ENCODE measurements at regions not wholly inside any gene's neighbourhood (a gene's known extent, or its start where the extent isn't known, plus 50 kb on each side); places are given as distances from the start of the nearest gene placed in this dataset.

DNA sequence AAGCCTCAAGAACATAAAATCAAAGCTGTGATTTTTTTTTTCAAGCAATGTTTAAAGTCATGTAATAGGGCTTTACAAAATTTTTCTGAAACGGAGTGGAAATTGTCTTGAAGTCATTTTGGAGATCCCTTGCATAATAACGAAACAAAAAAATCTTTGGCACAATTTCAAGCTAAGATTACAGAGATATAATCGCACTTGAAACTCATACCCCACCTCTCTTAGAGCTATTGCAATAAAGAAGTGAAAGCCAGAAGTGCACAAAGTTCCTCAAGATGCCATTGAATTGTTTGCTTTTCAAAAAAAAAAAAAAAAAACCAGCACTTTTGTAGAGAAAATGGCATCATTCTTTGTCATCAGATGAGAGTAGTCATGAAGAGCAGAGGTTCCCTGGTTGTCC lies 152.3 kb downstream of the PAX3 start:
- DNase-seq (ENCODE audit: low spot score) = no peak

DNA sequence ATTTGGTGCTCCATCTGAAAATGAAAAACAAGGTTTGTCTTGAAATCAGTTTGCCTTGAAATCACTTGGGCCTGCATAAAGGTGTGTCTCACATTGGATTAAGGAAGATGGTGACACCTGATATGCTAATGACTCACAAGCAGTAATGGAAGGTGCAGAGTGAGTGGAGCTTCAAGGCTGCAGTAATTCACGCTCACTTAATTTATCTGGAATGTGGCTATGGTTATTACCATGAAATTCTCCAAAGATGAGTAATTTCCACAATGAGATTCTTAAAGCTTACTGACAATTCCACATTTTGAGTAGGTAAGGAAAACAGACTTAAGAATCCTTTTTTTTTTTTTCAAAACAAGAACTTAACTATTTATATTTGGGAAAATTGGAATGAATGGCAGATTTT lies 156.8 kb downstream of the PAX3 start:
- DNase-seq (ENCODE audit: low spot score) = peak; percentile 34

DNA sequence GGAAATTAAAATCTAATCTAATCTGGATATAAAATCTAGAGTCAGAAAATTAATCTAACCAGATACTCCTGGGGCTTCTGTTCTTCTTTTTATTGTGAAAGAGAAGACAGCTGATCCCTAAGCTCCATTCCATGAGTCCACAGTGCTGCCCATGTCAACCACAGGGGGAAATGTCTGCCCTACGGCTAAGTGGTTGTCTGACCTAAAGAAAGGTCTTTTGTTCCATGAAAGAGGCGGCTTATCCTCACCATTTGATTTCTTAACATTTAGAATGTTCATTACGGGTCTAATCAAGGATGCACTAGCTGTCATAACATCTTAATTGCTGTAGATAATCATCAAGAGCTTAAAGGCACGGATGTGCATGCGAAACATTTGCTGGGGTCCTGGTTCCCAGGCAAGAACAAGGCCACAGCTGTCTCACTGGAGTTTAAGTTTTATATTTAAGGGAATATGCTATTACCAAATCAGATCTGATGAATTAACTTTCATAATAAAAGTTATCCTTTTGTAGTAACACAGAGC lies 162.6 kb downstream of the PAX3 start:
- no peak for DNase-seq (ENCODE audit: low spot score)

DNA sequence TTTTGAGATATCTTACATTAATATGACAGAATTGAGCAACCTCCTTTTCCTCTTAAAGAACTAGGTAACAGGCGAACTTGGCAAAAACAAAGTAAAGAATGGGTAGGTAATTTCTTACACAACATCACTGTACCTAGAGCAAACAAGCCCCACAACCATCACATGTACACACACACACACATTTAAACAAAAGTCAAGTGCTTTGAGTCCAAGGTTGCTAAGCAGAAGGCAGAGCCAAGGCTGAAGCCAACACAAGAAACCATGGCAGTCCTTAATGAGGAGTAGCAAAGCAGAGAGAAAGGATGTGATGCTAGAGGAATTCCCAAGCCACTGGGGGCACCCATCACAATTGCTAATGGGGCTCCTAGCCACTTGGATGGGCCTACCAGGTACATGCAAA lies 164.1 kb downstream of the PAX3 start:
- peak; percentile 8 for DNase-seq (ENCODE audit: low spot score)

DNA sequence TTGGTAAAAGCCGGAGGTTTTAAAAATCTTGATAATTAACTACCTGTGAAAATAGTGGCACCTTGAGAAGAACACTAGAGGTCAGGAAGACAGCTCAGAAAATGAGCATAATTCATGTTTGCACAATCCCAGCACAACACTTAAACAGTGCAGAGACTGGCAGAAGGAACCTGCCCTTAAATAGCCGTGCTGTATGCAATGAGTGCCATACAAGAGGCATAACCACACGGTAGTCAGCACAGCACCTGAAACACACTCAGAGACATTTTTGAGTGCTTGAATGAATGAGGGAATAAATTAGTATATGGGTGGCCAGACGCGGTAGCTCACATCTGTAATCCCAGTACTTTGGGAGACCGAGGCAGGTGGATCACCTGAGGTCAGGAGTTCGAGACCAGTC lies 164.9 kb downstream of the PAX3 start:
- DNase-seq (ENCODE audit: low spot score) = no peak

DNA sequence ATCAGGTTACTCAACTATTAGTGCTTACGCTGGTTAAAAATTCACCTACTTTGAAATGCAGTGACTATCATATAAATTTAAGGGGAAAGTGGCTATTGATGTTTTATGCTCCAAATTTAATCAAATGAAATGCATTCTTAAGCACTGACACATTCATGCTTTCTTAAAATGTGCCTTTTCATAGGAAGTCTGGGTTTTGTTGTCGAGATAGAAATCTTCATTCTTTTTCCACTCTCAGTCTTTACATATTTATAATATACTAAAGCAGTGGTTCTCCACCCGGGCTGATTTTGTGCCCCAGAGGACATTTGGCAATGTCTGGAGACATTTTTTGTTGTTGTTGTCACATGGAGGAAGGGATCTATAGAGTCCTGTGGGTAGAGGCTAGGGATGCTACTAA lies 167.9 kb downstream of the PAX3 start:
- no peak for DNase-seq (ENCODE audit: low spot score)

DNA sequence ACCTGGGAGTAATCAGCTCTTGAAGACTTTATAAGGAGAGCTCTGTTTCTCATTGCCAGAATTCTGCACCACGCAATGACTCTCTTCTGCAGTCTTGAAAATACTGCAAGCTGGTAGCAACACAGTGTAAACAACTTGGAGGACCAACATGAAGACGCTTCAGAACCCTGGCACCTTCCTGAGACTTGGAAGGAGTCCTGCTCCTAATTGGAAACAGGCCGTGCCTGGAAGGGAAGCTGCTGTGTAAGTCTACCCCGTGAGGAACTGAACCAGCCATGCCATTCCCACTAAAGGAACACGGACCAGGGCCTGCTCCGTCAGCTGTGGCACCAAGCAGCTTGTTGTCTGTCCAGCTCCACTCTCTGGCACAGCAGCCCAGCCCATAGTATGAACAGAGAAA lies 171.1 kb downstream of the PAX3 start:
- no peak for DNase-seq (ENCODE audit: low spot score)

DNA sequence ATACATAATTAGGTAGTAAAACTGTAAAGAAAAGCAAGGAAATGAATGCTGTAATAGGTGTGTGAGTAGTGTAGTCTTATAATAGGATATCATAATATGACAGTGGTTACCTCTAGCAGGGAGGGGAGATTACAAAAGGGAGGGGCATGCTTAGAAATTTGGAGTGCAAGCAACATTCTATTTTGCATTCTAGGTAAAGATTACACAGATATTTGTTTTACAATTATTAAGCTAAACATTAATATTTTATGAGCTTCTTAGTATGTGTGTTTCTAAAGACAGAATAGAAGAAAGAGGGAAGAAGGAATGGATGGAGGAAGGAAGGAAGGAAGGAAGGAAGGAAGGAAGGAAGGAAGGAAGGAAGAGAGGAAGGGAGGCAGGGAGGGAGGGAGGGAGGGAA lies 177.9 kb downstream of the PAX3 start:
- no peak for DNase-seq (ENCODE audit: low spot score)

DNA sequence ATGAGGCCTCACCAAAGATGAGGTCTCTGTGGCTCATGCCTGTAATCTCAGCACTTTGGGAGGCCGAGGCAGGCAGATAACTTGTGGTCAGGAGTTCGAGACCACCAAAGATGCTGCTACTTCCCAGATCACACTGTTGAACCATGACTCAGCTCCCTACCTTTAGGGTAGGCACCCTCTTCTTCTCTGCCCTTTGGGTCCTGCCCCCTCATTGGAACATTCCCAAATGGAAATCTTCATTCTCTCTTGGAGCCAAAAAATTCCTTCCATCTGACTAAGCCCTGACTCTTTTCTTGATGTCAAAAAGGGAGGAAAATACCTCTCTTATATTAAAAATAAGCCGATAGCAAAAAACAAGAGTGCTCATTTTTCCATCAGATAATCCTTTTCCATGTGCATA lies 183.5 kb downstream of the PAX3 start:
- no peak for DNase-seq (ENCODE audit: low spot score)

DNA sequence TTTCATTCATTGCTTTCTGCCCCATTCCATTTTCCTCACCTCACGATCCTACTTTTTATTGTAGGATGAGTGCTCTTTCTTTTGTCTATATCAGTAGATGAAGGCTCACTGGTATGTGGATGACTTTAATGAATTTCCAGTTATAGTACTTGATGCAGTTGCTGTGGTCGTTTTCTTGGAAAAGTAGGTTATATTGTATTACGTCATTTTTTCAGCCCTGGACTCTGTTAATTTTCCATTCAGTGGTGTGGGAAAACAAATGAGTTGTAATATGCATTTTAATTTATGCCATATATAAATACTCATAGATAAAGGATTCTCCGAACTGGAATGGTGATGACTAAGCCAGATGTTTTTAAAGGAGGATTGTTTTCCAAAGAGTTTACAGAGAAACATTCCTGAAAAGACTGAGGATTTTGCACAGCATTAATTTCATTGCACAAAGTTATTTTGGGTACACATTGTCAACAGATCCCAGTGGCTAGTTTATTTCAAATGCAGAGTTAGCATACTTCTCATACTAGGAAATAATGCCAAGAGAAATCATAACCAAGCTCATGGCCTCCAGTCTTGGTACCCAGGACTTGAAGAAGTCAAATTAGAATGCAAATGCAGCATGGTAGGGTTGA lies 189.7 kb downstream of the PAX3 start:
- no peak for DNase-seq (ENCODE audit: low spot score)

DNA sequence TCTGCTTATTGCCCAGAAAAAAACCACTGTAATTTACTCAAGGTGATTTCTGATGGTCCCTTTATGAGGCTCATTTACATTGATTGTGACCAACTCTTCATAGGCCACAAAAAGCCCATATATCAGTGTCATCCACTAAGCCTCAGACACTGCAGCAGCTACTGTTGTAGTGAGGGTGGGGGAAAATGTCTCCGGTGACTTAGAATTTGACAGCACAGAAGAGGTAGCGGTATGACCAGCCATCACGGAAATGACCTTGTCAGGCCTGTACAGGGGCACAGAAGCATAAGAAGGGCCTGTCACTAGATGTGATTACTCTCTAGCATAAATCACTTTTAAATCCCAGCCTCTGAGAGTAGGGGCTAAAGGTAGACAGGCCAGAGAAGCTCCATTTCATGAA lies 190.3 kb downstream of the PAX3 start:
- DNase-seq (ENCODE audit: low spot score) = no peak

DNA sequence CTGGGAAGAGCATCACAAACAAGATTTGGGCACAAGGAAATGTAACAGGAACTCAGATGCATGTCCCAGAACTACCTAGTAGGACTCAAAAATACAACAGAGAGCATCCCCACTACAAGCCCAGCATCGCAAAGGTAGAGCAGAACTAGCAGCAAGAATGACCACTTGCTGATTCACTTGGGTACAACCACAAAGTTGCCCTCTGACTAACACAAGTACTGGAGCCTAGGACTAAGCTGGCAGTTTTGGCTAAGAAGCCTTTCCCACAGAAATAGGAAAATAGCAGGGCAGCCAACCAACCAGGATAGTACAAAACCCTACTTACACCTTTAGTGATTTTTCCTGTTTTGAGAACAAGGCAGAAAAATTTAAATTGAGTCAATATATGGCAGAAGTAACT lies 193.8 kb downstream of the PAX3 start:
- no peak for DNase-seq (ENCODE audit: low spot score)

DNA sequence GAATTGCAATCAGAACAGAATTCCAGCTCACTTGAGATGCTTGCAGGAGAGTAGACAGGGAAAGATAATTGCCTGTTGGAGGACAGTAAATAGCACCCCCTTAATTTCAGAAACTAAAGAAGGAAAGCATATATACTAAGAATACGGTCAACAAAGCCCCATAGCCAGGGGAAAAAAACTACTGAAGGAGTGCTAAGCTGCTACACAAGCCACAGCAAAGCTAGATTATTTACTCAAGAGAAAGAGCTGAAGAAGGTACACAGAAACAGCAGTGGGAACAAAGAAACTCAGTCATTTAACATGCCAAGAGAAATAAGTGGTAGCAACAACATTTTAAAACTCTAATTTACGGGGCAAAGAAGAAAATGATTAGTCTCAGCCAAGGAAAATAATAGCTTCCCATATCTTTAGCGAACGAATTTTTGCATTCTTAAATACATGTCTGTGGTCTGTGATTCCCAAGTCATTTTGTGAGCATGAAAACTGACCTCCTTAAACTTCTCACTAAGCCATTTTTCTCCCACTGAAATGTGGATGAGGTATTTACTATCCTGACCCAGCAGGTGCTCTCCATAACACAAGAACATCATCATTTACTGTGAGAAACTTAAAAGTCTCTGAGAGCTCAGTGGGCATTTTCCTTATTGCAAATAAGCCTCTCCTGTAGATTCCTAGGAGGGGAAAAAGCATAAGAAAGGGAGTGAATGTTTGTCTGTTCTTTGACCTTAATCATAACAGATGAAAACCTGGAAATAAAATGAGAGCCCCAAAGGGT lies 196.0 kb downstream of the PAX3 start:
- DNase-seq (ENCODE audit: low spot score) = no peak

DNA sequence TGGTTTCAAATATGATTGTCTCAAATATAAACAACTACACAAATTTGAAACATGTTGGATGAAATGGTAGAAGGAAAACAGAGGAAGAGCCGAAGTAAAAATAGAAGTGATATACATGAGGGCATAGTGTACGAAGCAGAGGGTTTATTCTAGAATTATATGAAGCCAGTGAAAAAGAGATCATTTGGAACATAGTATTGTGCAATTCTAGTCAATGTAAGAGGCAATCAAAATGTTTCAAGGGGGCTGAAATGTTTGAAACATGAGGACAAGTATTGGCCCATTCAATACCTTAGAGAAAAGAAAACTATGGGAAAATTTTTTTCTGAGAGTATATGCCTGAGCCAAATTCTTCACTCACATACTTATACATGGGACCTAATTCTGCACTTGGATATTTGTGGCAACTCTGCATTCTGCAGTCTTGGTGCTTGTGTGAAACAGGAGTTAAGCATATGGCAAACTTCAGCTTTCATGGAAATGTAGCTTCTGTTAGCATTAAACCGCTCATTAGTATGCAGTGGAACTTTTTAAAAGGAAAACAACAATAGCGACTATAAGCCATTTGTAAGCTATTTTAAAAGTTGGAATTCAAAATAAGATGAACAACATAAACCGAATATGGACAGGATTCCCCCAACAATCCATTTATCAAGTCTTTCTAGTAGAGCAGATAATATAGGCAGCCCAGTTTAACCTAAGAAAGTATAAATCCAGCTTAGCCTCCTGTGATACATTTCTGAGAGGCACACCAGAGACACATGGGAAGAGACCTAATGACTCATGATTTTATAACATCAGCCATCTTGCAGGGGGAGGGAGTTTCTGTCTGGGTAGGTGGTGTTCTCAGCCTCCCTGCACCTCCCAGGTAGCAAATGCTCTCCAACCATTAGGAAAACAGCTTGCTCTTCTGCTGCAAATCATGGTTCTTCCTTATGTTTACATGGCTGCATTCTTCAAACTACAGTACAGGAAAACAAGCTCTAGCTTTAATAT lies 197.8 kb downstream of the PAX3 start:
- DNase-seq (ENCODE audit: low spot score) = no peak

DNA sequence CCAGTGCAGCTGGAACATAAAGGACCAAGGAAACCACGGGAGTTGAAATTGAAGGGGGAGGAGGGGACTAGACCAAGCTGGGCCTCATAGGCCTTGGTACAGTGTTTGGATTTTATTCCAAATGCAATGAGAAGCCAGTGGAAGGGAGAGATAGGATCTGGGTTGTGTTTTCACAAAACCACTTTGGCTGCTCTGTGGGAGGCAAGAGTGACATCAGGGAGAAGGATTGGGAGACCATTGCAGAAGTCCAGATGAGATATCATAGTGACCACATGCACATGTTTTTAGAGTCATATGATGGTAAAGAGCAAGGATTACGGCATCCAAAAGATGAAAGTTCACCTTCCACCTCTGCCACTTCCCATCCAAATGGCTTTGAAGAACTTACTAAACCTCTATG lies 210.2 kb downstream of the PAX3 start:
- DNase-seq (ENCODE audit: low spot score) = no peak

DNA sequence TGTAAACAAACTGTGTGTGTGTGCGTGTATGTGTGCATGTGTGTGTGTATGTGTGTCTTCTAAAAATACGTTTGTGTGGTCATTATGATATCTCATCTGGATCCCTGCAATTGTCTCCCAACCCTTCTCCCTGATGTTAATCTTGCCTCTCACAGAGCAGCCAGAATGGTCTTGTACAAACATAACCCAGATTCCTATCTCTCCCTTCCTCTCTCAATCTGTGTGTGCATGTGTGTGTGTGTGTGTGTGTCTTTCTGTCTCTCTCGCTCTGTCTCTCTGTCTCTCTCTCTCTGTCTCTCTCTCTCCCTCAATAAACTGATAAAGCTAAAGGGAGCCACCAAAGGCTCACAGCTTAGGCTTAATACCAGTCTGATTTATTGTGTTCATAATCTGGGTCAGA lies 210.8 kb downstream of the PAX3 start:
- no peak for DNase-seq (ENCODE audit: low spot score)

DNA sequence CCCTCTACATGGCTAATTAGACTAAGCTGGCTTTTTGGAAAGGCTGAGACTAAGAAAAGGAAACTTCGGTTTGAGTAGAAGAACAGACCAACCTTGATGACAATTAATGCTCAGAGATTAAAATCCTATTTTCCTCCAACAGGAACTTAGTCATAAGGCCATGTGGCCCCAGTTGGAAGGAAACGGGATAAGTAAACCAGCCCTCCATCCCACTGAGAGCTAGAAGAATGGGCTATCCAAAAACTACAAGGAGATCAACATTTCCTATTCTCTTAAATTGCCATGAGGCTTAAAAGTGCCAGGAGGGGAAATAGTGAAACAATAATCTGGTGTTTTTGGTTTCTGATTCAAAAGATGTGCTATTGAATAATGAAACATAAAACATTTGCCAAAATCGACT lies 216.6 kb downstream of the PAX3 start:
- DNase-seq (ENCODE audit: low spot score) = no peak

DNA sequence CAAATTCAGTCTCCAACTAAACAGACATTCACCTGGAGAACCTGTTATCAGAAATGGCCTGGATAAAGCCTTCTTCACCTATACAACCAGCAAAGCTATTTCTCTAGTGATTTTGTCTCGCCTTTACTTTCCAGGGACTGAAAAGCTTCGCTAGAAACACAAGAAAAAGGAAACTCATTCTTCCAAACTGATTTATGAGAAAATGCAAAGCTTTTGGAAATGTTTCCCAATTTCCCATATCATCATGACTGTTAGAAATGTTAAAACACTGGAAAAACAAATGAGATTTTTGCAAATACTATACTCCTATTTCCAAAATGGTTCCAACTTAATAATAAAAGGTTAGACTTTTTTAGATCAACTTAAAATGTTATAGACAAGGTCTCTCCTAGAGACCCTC lies 218.7 kb downstream of the PAX3 start:
- DNase-seq (ENCODE audit: low spot score) = no peak

DNA sequence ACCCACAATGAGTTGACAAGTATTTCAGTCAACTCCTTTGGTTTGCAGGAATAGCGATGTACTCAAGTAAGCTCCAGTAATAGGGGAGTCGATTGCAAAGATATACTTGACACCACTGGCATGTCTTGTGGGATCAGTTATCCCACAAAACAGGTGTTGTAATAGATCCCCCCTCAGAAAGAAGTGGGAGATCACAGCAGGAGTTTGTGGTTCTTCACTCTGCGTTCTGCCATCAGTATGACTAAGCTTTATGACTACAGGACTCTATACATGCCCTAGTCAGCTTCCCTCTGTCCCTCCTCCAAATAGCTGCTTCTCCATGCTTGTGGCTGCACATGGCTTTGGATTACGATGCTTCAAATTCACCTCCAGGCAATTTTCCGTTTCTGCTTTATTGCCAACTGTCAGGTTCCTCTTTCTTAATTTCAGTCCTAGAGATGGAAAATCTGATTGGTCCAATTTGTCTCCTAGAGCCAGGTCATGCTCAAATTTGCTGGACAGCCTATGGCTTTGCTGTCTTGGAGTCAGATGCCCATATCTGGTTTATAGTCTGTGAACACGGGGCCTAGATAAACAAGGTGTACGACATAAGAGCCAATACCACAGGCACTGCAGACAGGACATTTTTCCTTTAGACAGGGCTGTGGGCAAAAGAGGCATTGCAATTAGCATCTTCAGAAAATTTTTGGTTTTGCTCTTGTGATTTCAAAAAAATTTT lies 221.7 kb downstream of the PAX3 start:
- no peak for DNase-seq (ENCODE audit: low spot score)

DNA sequence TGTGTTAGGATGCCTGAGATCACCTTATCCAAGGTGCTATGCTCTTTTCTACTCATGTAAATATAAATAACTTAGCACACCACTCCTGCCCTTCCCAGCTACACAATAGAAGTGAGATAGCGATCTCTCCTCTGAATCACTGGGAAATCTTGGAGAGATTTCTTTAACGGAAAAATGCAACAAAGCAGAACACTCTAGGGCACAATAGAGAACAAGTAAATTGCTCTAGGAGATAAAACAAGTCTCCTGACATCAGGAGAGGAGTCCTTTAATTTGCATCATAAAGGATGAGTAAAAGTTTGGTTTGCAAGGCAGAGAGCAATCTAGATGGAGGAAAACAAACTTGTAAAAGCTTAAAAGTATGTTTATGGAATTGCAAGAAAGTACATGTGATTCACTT lies 224.1 kb downstream of the PAX3 start:
- no peak for DNase-seq (ENCODE audit: low spot score)

DNA sequence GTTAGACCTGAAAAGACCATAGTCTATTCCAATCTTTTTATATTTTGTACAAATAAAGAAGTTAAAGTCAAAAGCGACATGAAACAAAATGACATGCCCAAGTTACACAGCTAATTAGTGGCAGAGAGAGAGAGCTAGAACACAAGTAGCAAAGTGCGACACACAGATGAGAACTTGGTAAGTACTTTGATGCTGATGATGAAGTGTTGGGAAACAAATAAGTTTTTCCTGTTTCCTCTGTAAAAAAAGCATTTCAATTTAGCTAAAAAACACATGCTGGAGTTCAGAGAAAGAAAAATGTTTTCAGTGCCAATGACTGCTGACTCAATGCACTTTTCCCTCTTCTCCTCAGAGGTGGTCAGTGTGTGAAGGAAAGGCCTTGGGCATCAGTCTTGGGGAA lies 226.9 kb downstream of the PAX3 start:
- no peak for DNase-seq (ENCODE audit: low spot score)

DNA sequence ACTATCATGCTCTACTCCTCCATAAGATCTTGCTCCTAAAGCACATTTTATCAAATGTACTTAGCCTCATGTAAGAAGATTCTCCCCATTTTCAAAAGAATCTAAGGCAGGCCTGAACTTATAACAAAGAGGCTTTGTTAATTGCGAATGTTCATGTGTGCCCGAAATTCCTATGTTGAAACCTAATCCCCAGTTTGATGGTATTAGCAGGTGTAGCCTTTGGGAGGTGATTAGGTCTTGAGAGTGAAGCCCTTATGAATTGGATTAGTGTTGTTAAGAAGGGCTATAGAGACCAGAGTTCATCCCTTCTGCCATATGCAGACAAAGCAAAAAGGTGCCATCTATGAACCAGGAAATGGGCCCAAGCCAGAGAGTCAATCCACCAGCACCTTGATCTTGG lies 234.5 kb downstream of the PAX3 start:
- no peak for DNase-seq (ENCODE audit: low spot score)
